Liver (tissue), 8 donors: ENCODE measurements at regions not wholly inside any gene's neighbourhood (a gene's known extent, or its start where the extent isn't known, plus 50 kb on each side); places are given as distances from the start of the nearest gene placed in this dataset.

Experiments
- DNase-seq: peaks from one replicate; pipeline ENCODE4 v3.0.0-alpha.2; 2017; ENCODE audit warnings: low spot score
- H3K27ac ChIP-seq, 2 donors: one replicate each; pipeline ENCODE4 v1.7.0; 2013; ENCODE audit warnings: inconsistent platforms in 2 of 2, low read length in 2 of 2, control low read depth in 1 of 2, low read depth in 1 of 2, mild to moderate bottlenecking in 1 of 2
- H3K27me3 ChIP-seq, 4 donors: one replicate each; pipeline versions ENCODE4 v1.6.1 to v1.7.0; 2013; ENCODE audit warnings: low read length in 3 of 4, inconsistent platforms in 1 of 4, mild to moderate bottlenecking in 1 of 4, moderate library complexity in 1 of 4; ENCODE audit not compliant: control insufficient read depth in 4 of 4, insufficient read depth in 4 of 4
- H3K36me3 ChIP-seq, 4 donors: one replicate each; pipeline versions ENCODE4 v1.6.1 to v1.7.0; 2013; ENCODE audit warnings: low read length in 3 of 4, mild to moderate bottlenecking in 3 of 4, low read depth in 1 of 4, moderate library complexity in 1 of 4; ENCODE audit not compliant: control insufficient read depth in 4 of 4, insufficient read depth in 3 of 4
- H3K4me1 ChIP-seq, 4 donors: one replicate each; pipeline versions ENCODE4 v1.6.1 to v1.7.0; 2013; ENCODE audit warnings: low read length in 3 of 4, mild to moderate bottlenecking in 3 of 4, moderate library complexity in 1 of 4; ENCODE audit not compliant: control insufficient read depth in 4 of 4, insufficient read depth in 4 of 4
- H3K4me3 ChIP-seq, 3 donors: one replicate each; pipeline versions ENCODE4 v1.6.1 to v1.7.0; 2013; ENCODE audit warnings: low read length in 3 of 3, control low read depth in 1 of 3, low read depth in 1 of 3, mild to moderate bottlenecking in 1 of 3
- H3K9ac ChIP-seq, 2 donors: one replicate each; pipeline ENCODE4 v1.7.0; 2013; ENCODE audit warnings: low read length in 2 of 2, mild to moderate bottlenecking in 2 of 2, moderate library complexity in 2 of 2, control low read depth in 1 of 2, low read depth in 1 of 2
- H3K9me3 ChIP-seq, 4 donors: one replicate each; pipeline versions ENCODE4 v1.6.1 to v1.7.0; 2013; ENCODE audit warnings: low read length in 3 of 4; ENCODE audit not compliant: control insufficient read depth in 4 of 4
- ATF3 ChIP-seq: IDR thresholded peaks from 2 replicates; pipeline ENCODE4 v1.6.1; 2016; ENCODE audit warnings: antibody characterized with exemption
- CTCF ChIP-seq: fragments of 150-350 bp; IDR thresholded peaks from 2 replicates; pipeline ENCODE4 v1.5.1; 2017; ENCODE audit warnings: improper control_type of control experiment, low read depth, low read length; ENCODE audit not compliant: missing input control
- EGR1 ChIP-seq, 2 donors: IDR thresholded peaks; 2 replicates each; pipeline ENCODE4 v1.6.1; 2016 to 2018; ENCODE audit warnings: antibody characterized with exemption in 2 of 2, low read depth in 2 of 2
- FOXA1 ChIP-seq: IDR thresholded peaks from 2 replicates; pipeline ENCODE4 v1.6.1; 2016; ENCODE audit warnings: antibody characterized with exemption
- FOXA2 ChIP-seq: IDR thresholded peaks from 2 replicates; pipeline ENCODE4 v1.6.1; 2016; ENCODE audit warnings: antibody characterized with exemption
- GABPA ChIP-seq, 2 donors: IDR thresholded peaks in 1 of 2; conservative IDR thresholded peaks in 1 of 2; 2 replicates each; pipeline ENCODE4 v1.6.1; 2016; ENCODE audit warnings: antibody characterized with exemption in 2 of 2, mild to moderate bottlenecking in 1 of 2, moderate library complexity in 1 of 2
- HNF4A ChIP-seq, 2 donors: conservative IDR thresholded peaks; 2 replicates each; pipeline ENCODE4 v1.6.1; 2016; ENCODE audit warnings: antibody characterized with exemption in 2 of 2, mild to moderate bottlenecking in 2 of 2
- HNF4G ChIP-seq: IDR thresholded peaks from 2 replicates; pipeline ENCODE4 v1.6.1; 2016; ENCODE audit warnings: antibody characterized with exemption
- JUND ChIP-seq, 2 donors: IDR thresholded peaks; 2 replicates each; pipeline ENCODE4 v1.6.1; 2016; ENCODE audit warnings: antibody characterized with exemption in 2 of 2
- MAX ChIP-seq: IDR thresholded peaks from 2 replicates; pipeline ENCODE4 v1.6.1; 2016; ENCODE audit warnings: antibody characterized with exemption
- NR2F2 ChIP-seq: IDR thresholded peaks from 2 replicates; pipeline ENCODE4 v1.6.1; 2016; ENCODE audit warnings: antibody characterized with exemption
- RAD21 ChIP-seq, 2 donors: IDR thresholded peaks; 2 replicates each; pipeline ENCODE4 v1.6.1; 2016; ENCODE audit warnings: antibody characterized with exemption in 2 of 2, mild to moderate bottlenecking in 2 of 2
- REST ChIP-seq: IDR thresholded peaks from 2 replicates; pipeline ENCODE4 v1.6.1; 2016; ENCODE audit warnings: antibody characterized with exemption, mild to moderate bottlenecking
- RXRA ChIP-seq, 2 donors: IDR thresholded peaks; 2 replicates each; pipeline ENCODE4 v1.6.1; 2017 to 2018; ENCODE audit warnings: antibody characterized with exemption in 2 of 2, mild to moderate bottlenecking in 1 of 2
- SP1 ChIP-seq: IDR thresholded peaks from 2 replicates; pipeline ENCODE4 v1.6.1; 2018; ENCODE audit warnings: antibody characterized with exemption, mild to moderate bottlenecking
- TAF1 ChIP-seq: conservative IDR thresholded peaks from 2 replicates; pipeline ENCODE4 v1.6.1; 2016; ENCODE audit warnings: antibody characterized with exemption, mild to moderate bottlenecking
- YY1 ChIP-seq: IDR thresholded peaks from 2 replicates; pipeline ENCODE4 v1.6.1; 2016; ENCODE audit warnings: antibody characterized with exemption, mild to moderate bottlenecking
- ZBTB33 ChIP-seq: IDR thresholded peaks from 2 replicates; pipeline ENCODE4 v1.6.1; 2016; ENCODE audit warnings: antibody characterized with exemption
- WGBS: extraction: QIAGEN DNeasy Blood & Tissue Kit; methylation state at CpG from one replicate; pipeline ENCODE4 v1.1.7; 2013; 5-methylcytosine and 5-hydroxymethylcytosine counted together
- donor health status: healthy.
- donor health status: healthy.
- donor health status: healthy.
- donor health status: healthy.
- donor health status: healthy.

- DNase-seq = no peak
- no peak overlapping the region for H3K4me3 ChIP-seq
- TF ChIP-seq GABPA (IDR thresholded peaks at IDR 0.05 in 1 of 2, conservative IDR thresholded peaks at IDR 0.05 in 1 of 2) = no peak
- no peak for TF ChIP-seq ZBTB33
- no peak for TF ChIP-seq FOXA2
- TF ChIP-seq JUND (IDR thresholded peaks at IDR 0.05) = no peak
- no peak for TF ChIP-seq RAD21 (IDR thresholded peaks at IDR 0.05)
- no peak for TF ChIP-seq YY1
- no peak for TF ChIP-seq MAX
- no peak for TF ChIP-seq RXRA (IDR thresholded peaks at IDR 0.05)
- TF ChIP-seq FOXA1 = no peak
- no peak for TF ChIP-seq CTCF
- no peak for TF ChIP-seq REST
- TF ChIP-seq HNF4G = no peak
- TF ChIP-seq NR2F2 = no peak
- TF ChIP-seq HNF4A (conservative IDR thresholded peaks at IDR 0.05) = no peak
- no peak for TF ChIP-seq ATF3
- no peak for TF ChIP-seq TAF1
- TF ChIP-seq EGR1 (IDR thresholded peaks at IDR 0.05; ENCODE audit: low read depth in 2 of 2) = no peak
- TF ChIP-seq SP1 = no peak
- H3K9ac ChIP-seq = no peak overlapping the region
- 75% methylated on average over 9 of the region's 9 CpGs for WGBS
- peaks cover 0 to 3% (median 0%) of the 10 kb centered on the region in 4 donors for H3K27me3 ChIP-seq
- no peaks in the 10 kb centered on the region for H3K36me3 ChIP-seq
- H3K4me1 ChIP-seq = no peaks in the 10 kb centered on the region
- H3K9me3 ChIP-seq = no peaks in the 10 kb centered on the region
- no peak overlapping the region for H3K27ac ChIP-seq
Measured at GRCh38 chr20:59429396-59429795, 129.0 kb downstream of the EDN3 start.

- no peaks in the 10 kb centered on the region for H3K4me1 ChIP-seq
- no peaks in the 10 kb centered on the region for H3K36me3 ChIP-seq
- H3K27ac ChIP-seq = no peak overlapping the region
- H3K9me3 ChIP-seq = no peaks in the 10 kb centered on the region
- DNase-seq = no peak
- no peak overlapping the region for H3K4me3 ChIP-seq
- 44% methylated on average over 2 of the region's 2 CpGs for WGBS
- no peak overlapping the region for H3K9ac ChIP-seq
- H3K27me3 ChIP-seq = peaks cover 0 to 3% (median 0%) of the 10 kb centered on the region in 4 donors
- TF ChIP-seq GABPA (IDR thresholded peaks at IDR 0.05 in 1 of 2, conservative IDR thresholded peaks at IDR 0.05 in 1 of 2) (no peak), EGR1 (IDR thresholded peaks at IDR 0.05; ENCODE audit: low read depth in 2 of 2) (no peak), YY1 (no peak), SP1 (no peak), HNF4G (no peak), REST (no peak), FOXA1 (no peak), RAD21 (IDR thresholded peaks at IDR 0.05) (no peak), CTCF (no peak), TAF1 (no peak), JUND (IDR thresholded peaks at IDR 0.05) (no peak), HNF4A (conservative IDR thresholded peaks at IDR 0.05) (no peak), MAX (no peak)
Measured at GRCh38 chr20:59431014-59431413, 130.6 kb downstream of the EDN3 start.
